Liver (tissue), 8 donors: ENCODE measurements at regions not wholly inside any gene's neighbourhood (a gene's known extent, or its start where the extent isn't known, plus 50 kb on each side); places are given as distances from the start of the nearest gene placed in this dataset.

Experiments
- DNase-seq: peaks from one replicate; pipeline ENCODE4 v3.0.0-alpha.2; 2017; ENCODE audit warnings: low spot score
- H3K27ac ChIP-seq, 2 donors: one replicate each; pipeline ENCODE4 v1.7.0; 2013; ENCODE audit warnings: inconsistent platforms in 2 of 2, low read length in 2 of 2, control low read depth in 1 of 2, low read depth in 1 of 2, mild to moderate bottlenecking in 1 of 2
- H3K27me3 ChIP-seq, 4 donors: one replicate each; pipeline versions ENCODE4 v1.6.1 to v1.7.0; 2013; ENCODE audit warnings: low read length in 3 of 4, inconsistent platforms in 1 of 4, mild to moderate bottlenecking in 1 of 4, moderate library complexity in 1 of 4; ENCODE audit not compliant: control insufficient read depth in 4 of 4, insufficient read depth in 4 of 4
- H3K36me3 ChIP-seq, 4 donors: one replicate each; pipeline versions ENCODE4 v1.6.1 to v1.7.0; 2013; ENCODE audit warnings: low read length in 3 of 4, mild to moderate bottlenecking in 3 of 4, low read depth in 1 of 4, moderate library complexity in 1 of 4; ENCODE audit not compliant: control insufficient read depth in 4 of 4, insufficient read depth in 3 of 4
- H3K4me1 ChIP-seq, 4 donors: one replicate each; pipeline versions ENCODE4 v1.6.1 to v1.7.0; 2013; ENCODE audit warnings: low read length in 3 of 4, mild to moderate bottlenecking in 3 of 4, moderate library complexity in 1 of 4; ENCODE audit not compliant: control insufficient read depth in 4 of 4, insufficient read depth in 4 of 4
- H3K4me3 ChIP-seq, 3 donors: one replicate each; pipeline versions ENCODE4 v1.6.1 to v1.7.0; 2013; ENCODE audit warnings: low read length in 3 of 3, control low read depth in 1 of 3, low read depth in 1 of 3, mild to moderate bottlenecking in 1 of 3
- H3K9ac ChIP-seq, 2 donors: one replicate each; pipeline ENCODE4 v1.7.0; 2013; ENCODE audit warnings: low read length in 2 of 2, mild to moderate bottlenecking in 2 of 2, moderate library complexity in 2 of 2, control low read depth in 1 of 2, low read depth in 1 of 2
- H3K9me3 ChIP-seq, 4 donors: one replicate each; pipeline versions ENCODE4 v1.6.1 to v1.7.0; 2013; ENCODE audit warnings: low read length in 3 of 4; ENCODE audit not compliant: control insufficient read depth in 4 of 4
- FOXA1 ChIP-seq: IDR thresholded peaks from 2 replicates; pipeline ENCODE4 v1.6.1; 2016; ENCODE audit warnings: antibody characterized with exemption
- GABPA ChIP-seq, 2 donors: IDR thresholded peaks in 1 of 2; conservative IDR thresholded peaks in 1 of 2; 2 replicates each; pipeline ENCODE4 v1.6.1; 2016; ENCODE audit warnings: antibody characterized with exemption in 2 of 2, mild to moderate bottlenecking in 1 of 2, moderate library complexity in 1 of 2
- HNF4G ChIP-seq: IDR thresholded peaks from 2 replicates; pipeline ENCODE4 v1.6.1; 2016; ENCODE audit warnings: antibody characterized with exemption
- JUND ChIP-seq, 2 donors: IDR thresholded peaks; 2 replicates each; pipeline ENCODE4 v1.6.1; 2016; ENCODE audit warnings: antibody characterized with exemption in 2 of 2
- NR2F2 ChIP-seq: IDR thresholded peaks from 2 replicates; pipeline ENCODE4 v1.6.1; 2016; ENCODE audit warnings: antibody characterized with exemption
- RAD21 ChIP-seq, 2 donors: IDR thresholded peaks; 2 replicates each; pipeline ENCODE4 v1.6.1; 2016; ENCODE audit warnings: antibody characterized with exemption in 2 of 2, mild to moderate bottlenecking in 2 of 2
- SP1 ChIP-seq: IDR thresholded peaks from 2 replicates; pipeline ENCODE4 v1.6.1; 2018; ENCODE audit warnings: antibody characterized with exemption, mild to moderate bottlenecking
- TAF1 ChIP-seq: conservative IDR thresholded peaks from 2 replicates; pipeline ENCODE4 v1.6.1; 2016; ENCODE audit warnings: antibody characterized with exemption, mild to moderate bottlenecking
- WGBS: extraction: QIAGEN DNeasy Blood & Tissue Kit; methylation state at CpG from one replicate; pipeline ENCODE4 v1.1.7; 2013; 5-methylcytosine and 5-hydroxymethylcytosine counted together
- TF ChIP-seq, protein P1 (sequence below): IDR thresholded peaks from 2 replicates; pipeline ENCODE4 v1.6.1; 2016; ENCODE audit warnings: antibody characterized with exemption, mild to moderate bottlenecking
- TF ChIP-seq, protein P2 (sequence below): IDR thresholded peaks from 2 replicates; pipeline ENCODE4 v1.6.1; 2016; ENCODE audit warnings: antibody characterized with exemption
- TF ChIP-seq, protein P3 (sequence below): fragments of 150-350 bp; IDR thresholded peaks from 2 replicates; pipeline ENCODE4 v1.5.1; 2017; ENCODE audit warnings: improper control_type of control experiment, low read depth, low read length; ENCODE audit not compliant: missing input control
- TF ChIP-seq, protein P4 (sequence below): IDR thresholded peaks from 2 replicates; pipeline ENCODE4 v1.6.1; 2016; ENCODE audit warnings: antibody characterized with exemption
- donor health status: healthy.
- donor health status: healthy.
- donor health status: healthy.
- donor health status: healthy.
- donor health status: healthy.

DNA sequence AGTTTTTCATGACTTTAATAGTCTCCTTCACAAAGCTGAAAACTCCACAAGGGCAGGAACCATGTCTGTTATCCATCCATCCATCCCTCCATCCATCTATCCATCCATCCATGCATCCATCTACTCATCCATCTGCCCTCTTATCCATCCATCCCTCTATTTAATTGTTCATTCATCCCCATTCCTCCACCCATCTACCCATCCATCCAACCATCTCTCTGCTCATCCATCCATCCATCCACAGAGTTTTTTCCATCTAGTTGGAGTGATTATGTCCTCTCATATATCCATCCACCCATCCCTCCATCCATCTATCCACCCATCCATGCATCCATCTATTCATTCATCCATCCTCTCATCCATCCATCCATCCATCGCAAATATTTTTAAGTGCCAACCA lies 237.9 kb downstream of the EMX2 start:
- DNase-seq = no peak
- Histone ChIP-seq H3K4me3 (no peak overlapping the region), H3K36me3 (no peaks in the 10 kb centered on the region), H3K27ac (no peak overlapping the region), H3K9ac (no peak overlapping the region), H3K4me1 (no peaks in the 10 kb centered on the region), H3K9me3 (no peaks in the 10 kb centered on the region), H3K27me3 (peaks cover 0 to 6% (median 0%) of the 10 kb centered on the region in 4 donors)
- TF ChIP-seq, protein P1, sequence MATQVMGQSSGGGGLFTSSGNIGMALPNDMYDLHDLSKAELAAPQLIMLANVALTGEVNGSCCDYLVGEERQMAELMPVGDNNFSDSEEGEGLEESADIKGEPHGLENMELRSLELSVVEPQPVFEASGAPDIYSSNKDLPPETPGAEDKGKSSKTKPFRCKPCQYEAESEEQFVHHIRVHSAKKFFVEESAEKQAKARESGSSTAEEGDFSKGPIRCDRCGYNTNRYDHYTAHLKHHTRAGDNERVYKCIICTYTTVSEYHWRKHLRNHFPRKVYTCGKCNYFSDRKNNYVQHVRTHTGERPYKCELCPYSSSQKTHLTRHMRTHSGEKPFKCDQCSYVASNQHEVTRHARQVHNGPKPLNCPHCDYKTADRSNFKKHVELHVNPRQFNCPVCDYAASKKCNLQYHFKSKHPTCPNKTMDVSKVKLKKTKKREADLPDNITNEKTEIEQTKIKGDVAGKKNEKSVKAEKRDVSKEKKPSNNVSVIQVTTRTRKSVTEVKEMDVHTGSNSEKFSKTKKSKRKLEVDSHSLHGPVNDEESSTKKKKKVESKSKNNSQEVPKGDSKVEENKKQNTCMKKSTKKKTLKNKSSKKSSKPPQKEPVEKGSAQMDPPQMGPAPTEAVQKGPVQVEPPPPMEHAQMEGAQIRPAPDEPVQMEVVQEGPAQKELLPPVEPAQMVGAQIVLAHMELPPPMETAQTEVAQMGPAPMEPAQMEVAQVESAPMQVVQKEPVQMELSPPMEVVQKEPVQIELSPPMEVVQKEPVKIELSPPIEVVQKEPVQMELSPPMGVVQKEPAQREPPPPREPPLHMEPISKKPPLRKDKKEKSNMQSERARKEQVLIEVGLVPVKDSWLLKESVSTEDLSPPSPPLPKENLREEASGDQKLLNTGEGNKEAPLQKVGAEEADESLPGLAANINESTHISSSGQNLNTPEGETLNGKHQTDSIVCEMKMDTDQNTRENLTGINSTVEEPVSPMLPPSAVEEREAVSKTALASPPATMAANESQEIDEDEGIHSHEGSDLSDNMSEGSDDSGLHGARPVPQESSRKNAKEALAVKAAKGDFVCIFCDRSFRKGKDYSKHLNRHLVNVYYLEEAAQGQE = no peak
- no peak for TF ChIP-seq JUND (IDR thresholded peaks at IDR 0.05)
- TF ChIP-seq, protein P2, sequence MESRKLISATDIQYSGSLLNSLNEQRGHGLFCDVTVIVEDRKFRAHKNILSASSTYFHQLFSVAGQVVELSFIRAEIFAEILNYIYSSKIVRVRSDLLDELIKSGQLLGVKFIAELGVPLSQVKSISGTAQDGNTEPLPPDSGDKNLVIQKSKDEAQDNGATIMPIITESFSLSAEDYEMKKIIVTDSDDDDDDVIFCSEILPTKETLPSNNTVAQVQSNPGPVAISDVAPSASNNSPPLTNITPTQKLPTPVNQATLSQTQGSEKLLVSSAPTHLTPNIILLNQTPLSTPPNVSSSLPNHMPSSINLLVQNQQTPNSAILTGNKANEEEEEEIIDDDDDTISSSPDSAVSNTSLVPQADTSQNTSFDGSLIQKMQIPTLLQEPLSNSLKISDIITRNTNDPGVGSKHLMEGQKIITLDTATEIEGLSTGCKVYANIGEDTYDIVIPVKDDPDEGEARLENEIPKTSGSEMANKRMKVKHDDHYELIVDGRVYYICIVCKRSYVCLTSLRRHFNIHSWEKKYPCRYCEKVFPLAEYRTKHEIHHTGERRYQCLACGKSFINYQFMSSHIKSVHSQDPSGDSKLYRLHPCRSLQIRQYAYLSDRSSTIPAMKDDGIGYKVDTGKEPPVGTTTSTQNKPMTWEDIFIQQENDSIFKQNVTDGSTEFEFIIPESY = no peak
- TF ChIP-seq SP1 = no peak
- TF ChIP-seq GABPA (IDR thresholded peaks at IDR 0.05 in 1 of 2, conservative IDR thresholded peaks at IDR 0.05 in 1 of 2) = no peak
- TF ChIP-seq FOXA1 = no peak
- TF ChIP-seq NR2F2 = no peak
- TF ChIP-seq, protein P3, sequence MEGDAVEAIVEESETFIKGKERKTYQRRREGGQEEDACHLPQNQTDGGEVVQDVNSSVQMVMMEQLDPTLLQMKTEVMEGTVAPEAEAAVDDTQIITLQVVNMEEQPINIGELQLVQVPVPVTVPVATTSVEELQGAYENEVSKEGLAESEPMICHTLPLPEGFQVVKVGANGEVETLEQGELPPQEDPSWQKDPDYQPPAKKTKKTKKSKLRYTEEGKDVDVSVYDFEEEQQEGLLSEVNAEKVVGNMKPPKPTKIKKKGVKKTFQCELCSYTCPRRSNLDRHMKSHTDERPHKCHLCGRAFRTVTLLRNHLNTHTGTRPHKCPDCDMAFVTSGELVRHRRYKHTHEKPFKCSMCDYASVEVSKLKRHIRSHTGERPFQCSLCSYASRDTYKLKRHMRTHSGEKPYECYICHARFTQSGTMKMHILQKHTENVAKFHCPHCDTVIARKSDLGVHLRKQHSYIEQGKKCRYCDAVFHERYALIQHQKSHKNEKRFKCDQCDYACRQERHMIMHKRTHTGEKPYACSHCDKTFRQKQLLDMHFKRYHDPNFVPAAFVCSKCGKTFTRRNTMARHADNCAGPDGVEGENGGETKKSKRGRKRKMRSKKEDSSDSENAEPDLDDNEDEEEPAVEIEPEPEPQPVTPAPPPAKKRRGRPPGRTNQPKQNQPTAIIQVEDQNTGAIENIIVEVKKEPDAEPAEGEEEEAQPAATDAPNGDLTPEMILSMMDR = no peak
- no peak for TF ChIP-seq RAD21 (IDR thresholded peaks at IDR 0.05)
- WGBS = 92% methylated on average over 1 of the region's 1 CpG

DNA sequence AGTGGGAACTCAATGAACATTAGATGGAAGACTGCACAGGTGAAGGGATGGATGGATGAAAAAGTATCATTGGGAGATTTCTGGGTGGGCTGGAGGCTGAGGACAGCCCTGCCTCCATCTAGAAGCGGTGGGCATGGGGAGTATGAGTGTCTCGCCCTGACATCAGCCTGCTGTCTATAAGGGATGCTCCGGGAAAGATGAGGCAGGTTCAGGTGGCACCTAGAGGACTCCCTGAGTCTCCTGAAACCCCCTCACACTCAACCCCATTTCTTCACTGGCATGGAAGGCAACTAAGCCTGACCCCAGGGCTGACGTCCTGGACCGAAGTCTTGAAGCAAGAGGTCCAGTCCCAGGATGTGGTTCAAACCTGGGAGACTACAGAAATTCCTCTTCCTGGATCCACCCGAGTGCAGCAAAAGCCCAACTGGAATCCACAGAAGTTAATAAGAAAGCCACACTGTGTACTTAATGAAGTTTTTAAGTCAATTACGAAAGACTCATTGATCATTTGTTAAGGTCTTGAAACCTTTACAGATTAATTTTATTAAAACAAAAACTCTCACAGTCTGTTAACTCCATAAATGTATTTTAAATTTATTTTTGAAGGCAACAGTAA lies 238.8 kb downstream of the EMX2 start:
- WGBS = 77% methylated on average over 7 of the region's 7 CpGs
- no peak for TF ChIP-seq TAF1
- TF ChIP-seq, protein P2 = no peak
- TF ChIP-seq, protein P4, sequence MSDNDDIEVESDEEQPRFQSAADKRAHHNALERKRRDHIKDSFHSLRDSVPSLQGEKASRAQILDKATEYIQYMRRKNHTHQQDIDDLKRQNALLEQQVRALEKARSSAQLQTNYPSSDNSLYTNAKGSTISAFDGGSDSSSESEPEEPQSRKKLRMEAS = no peak
- TF ChIP-seq RAD21 (IDR thresholded peaks at IDR 0.05) = no peak
- TF ChIP-seq NR2F2 = no peak
- TF ChIP-seq HNF4G = no peak
- Histone ChIP-seq H3K4me1 (no peaks in the 10 kb centered on the region), H3K27ac (no peak overlapping the region), H3K4me3 (no peak overlapping the region), H3K9me3 (no peaks in the 10 kb centered on the region), H3K9ac (no peak overlapping the region), H3K36me3 (no peaks in the 10 kb centered on the region), H3K27me3 (peaks cover 0 to 6% (median 0%) of the 10 kb centered on the region in 4 donors)
- DNase-seq = no peak
